ENCODE measurements at regions not wholly inside any gene's neighbourhood (a gene's known extent, or its start where the extent isn't known, plus 50 kb on each side); places are given as distances from the start of the nearest gene placed in this dataset.
"Not testable (repeated sequence)": the region's sequence is repeated elsewhere in the genome, so short reads cannot be mapped to it uniquely, and the experiment has no call there.

GRCh38 chr2:21194147-21194546, 70.4 kb downstream of the TDRD15 start:
- no peak for DNase-seq

DNA sequence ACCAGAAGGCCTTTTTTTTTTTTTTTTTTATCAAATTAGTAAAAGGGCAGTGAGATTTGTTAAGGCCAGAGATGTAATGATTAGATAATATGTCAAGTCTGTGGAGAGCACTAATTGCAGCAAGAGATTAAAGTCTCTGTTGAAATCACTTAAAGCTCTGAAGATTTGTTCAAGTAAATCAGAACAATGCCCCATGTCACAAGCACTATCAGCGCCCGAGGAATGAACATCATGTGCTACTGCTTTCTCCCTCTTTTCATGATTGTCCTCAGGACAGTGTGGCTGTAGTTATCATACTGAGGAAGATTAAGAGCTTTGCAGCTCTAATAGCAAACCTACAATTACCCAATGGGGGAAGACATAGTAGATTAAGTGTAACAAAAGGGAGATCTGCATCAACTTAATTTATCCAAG, 71.1 kb downstream of the TDRD15 start:
- DNase-seq: no peak

DNA sequence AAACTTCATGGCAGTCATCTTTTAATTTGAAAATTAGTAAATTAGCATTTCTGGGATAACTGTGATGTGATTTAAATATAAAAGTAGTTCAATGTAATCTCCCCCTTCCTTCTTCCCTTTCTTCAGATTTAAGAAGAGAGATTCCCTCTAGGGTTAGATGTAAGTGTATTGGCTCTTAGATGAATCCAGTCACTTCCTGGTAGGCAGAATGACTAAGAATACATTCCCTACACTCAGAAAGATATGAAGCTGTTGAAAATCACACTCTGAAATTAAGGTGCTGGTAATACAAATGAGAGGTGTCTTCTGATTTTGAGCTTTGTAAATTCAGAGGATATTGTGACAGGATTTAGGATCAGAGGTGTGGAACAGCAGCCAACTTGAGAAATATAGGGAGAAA, 71.6 kb downstream of the TDRD15 start:
- no peak for DNase-seq

DNA sequence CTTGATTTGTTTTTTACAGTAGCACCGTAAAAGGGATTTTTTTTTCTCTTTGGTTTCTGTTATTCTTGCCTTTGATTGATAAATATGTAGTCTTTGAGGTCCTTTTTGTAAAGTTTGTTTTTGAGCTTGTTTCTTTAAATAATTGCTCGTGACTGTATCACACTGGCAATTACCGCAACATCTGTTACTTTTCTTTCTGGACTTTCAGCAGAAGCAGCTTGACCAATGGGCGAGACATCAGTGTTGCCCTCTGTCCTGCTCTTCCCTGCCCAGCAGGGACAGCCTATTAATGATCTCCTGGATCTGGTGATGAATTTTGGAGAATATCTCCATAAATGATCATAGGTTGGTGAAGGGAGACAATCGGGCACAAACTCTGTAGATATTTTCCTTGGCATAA, 74.9 kb downstream of the TDRD15 start:
- DNase-seq: no peak

DNA sequence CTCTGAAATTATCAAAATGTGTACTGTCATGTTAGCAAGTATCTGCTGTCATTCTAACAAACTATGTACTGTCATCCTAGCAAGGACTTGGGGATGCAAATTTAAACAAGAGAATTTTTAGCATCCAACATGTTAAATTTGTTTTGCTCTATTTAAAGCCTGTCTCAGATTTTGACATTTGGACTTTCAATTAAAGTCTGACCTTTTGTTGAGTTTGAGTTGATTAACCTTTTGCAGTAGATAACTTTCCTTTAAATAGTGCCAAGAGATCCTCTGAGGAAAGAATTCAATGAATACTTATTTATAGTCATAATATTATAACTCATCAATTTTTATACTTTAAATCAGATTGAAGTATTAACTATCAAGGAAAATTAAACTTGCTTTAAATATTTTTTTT, 80.2 kb downstream of the TDRD15 start:
- no peak for DNase-seq

DNA sequence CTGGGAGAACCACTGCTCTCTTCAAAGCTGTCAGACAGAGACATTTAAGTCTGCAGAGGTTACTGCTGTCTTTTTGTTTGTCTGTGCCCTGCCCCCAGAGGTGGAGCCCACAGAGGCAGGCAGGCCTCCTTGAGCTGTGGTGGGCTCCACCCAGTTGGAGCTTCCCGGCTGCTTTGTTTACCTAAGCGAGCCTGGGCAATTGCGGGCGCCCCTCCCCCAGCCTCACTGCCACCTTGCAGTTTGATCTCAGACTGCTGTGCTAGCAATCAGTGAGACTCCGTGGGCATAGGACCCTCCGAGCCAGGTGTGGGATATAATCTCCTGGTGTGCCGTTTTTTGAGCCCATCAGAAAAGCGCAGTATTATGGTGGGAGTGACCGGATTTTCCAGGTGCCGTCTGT, 90.3 kb downstream of the TDRD15 start:
- not testable (repeated sequence) for DNase-seq

DNA sequence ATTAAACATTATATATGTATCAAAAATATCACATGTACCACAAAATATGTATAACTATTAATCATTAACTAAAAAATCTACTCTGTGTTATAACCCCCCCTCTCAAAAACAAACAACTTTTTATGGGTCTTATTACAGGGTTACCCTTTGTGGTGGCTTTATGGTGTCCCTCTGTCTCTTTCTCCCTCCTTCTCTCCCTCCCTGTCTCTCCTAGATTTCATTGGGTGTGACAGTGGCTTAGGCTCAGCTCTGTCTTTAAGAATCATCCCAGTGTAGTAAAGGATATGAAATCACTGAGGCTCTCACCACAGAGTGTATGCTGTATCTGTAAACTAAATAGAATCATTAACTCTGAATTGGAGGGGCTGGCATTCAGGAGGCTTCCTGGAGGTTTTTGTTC, 93.7 kb downstream of the TDRD15 start:
- no peak for DNase-seq

DNA sequence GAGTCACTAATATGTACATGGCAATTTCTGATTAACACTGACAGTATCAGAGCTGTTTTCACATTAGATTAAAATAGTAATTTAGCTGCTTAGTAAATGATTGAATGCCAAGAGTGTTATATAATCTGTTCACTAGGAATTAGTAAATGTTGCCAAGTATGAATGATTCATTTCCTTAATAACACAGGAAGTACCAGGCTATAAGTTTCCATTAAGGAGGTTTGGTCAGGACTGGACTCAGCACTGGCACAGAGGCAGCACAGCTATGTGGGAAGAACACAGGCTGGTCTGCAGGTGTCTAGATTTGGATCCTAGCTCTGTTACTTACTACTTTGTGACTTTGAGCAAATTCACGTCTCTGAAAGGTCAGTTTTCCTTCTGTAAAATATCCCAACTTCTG, 97.2 kb downstream of the TDRD15 start:
- DNase-seq: no peak

DNA sequence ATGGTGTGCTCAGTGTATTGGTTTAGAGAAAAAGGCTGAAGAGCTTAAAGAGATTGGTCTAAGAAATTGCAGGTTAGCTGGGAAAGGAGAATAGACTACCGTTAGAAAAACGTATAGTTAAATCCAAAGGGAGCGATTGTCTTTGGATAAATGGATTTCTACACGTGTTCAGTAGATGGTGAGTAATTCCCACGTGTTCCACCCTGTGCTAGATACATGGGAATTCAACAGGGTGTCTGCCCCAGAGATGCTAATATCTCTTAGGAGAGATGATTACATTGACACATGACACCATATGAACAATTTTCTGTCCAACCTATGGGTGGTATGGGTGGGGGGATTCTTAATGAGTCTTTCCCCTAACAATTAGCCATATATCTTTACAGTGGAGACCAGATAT, 99.8 kb downstream of the TDRD15 start:
- no peak for DNase-seq

DNA sequence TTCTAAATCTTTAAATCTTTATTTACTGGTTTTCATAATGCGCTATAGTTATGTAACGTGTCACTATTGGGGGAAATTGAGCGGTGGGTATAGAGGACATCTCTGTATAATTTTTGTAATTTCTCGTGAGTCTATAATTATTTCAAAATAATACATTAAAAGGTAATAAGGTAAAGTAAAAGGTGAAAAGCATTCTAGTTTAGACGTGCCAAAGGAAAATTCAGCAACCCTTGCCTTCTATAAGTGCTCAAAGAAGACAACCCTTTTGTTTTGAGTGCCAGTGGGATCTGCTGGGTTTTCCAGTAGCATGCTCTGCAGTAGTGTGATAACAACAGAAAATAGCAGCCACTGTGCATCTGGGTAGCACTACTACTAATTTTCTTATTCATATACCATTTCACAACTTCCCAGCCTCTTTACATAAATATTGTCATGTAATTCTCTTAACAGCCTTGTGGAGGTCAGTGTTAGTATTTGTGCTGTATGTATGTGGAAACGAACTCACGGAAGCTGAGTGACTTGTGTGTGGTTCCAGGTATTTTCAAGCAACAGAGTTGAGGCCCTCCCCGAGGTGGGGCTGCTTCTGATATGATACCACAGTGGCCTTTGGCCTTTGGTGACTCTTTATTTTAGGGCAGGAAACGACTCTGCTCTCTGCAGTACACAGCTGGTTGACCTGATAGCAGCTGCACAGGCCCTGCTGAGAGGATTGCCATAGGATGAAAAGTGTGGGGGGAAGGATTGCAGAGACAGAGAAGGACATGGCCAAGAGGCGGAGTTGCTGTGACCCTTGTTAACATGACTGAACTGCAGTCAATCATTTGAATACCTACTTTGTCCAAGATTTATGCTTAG, 104.5 kb downstream of the TDRD15 start:
- DNase-seq: no peak

- DNase-seq: no peak
Measured at GRCh38 chr2:21229302-21229701, 105.5 kb downstream of the TDRD15 start.

- DNase-seq: no peak
Measured at GRCh38 chr2:21230140-21230539, 106.4 kb downstream of the TDRD15 start.

DNA sequence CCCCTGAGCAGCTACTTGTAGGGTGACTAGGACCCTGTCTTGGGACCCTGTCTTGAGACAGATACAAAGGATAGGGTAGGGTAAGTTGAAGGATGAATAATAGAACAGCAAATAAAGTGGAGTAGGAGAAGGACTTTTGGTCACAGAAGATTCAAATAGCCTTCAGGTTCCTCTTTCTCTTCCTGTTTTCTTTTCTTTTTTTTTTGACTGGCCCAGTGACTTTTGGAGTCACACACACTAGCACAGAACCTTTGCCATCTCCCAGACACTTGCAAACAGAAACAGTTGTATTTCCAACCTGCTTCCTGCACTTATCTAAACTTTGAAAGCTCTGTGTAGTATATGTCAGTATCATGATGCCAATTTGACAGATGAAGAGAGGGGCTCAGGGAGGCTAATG, 108.2 kb downstream of the TDRD15 start:
- DNase-seq: peak; percentile 76

- peak; percentile 6 for DNase-seq
Measured at GRCh38 chr2:21233194-21233593, 109.4 kb downstream of the TDRD15 start.

GRCh38 chr2:21234001-21234400, 110.2 kb downstream of the TDRD15 start:
- DNase-seq: peak; percentile 5

DNA sequence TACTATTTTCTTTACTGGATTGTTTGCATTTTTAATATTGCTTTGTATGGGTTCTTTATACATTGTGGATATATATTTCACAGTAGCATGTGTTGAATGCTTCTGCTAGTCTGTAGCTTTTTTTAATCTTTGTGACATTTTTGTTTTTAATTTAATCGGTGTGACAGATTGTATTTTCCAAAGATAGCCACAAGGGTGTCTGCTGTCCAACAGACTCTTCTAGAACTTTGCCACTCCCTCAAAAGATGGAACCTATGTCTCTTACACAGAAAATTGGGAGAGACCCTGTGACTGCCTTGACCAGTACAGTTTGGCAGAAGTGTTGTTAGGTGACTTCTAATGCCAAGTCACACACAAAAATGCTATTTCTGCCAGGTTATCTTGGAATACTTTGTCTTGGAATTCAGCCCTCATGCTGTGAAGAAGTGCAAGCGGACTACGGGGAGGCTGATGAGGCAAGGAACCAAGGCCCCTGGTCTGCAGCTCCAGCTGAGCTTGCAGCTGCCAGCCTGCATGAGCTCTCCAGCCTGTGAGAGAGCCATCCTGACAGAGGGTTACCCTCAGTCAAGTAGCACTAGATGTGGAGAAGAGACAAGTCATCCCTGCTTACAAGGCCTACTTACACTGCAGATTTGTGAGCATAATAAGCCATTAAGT, 110.8 kb downstream of the TDRD15 start:
- DNase-seq: no peak

DNA sequence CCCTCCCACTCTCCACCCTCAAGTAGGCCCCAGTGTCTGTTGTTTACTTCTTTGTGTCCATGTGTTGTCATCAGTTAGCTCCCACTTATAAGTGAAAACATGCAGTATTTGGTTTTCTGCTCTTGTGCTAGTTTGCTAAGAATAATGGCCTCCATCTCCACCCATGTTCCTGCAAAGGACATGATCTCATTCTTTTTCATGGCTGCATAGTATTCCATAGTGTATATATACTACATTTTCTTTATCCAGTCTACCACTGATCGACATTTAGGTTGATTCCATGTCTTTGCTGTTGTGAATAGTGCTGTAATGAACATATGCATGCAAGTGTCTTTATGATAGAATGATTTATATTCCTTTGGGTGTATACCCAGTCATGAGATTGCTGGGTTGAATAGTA, 116.0 kb downstream of the TDRD15 start:
- DNase-seq: not testable (repeated sequence)

GRCh38 chr2:21244161-21244560, 120.4 kb downstream of the TDRD15 start:
- no peak for DNase-seq

GRCh38 chr2:21245565-21245964, 121.8 kb downstream of the TDRD15 start:
- no peak for DNase-seq

DNA sequence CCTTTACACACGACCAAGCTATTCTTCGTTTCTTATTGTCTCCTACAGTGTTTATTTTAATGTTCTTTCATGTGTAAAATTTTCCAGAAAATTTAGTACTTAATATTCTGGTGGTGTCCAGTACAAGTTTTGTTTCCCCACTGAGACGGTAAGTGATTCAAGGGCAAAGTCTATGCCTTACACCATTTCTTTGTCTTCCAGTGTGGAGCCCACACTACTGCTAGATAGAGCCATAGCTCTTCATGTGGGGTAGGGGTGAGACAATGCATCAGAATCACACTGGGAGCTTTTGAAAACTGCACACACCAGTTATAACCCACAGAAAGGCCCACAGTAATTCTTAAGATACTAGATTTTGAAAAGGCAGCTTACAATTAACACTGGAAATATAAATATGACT, 125.6 kb downstream of the TDRD15 start:
- DNase-seq: no peak

DNA sequence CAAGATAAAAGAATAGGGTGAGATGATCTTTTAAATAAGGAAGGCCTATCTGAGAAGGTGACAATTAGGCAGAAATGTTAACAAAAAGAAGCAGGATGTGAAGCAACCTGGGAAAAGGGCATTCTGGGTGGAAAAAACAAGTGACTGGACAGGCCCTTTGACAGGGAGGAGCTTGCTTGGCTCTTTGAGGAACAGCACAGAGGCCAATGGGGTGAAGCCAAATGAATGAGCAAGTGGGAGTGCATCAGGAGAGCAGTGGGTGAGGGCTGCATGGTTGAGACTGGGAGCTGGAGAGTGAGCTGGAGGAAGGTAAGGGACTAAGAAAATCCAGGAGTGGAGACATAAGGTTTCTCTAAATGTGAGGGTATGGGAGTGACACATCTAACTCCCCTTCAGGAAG, 126.9 kb downstream of the TDRD15 start:
- no peak for DNase-seq

GRCh38 chr2:21251216-21251980, 127.6 kb downstream of the TDRD15 start:
- DNase-seq: no peak

- no peak for DNase-seq
Measured at GRCh38 chr2:21253311-21254027, 129.7 kb downstream of the TDRD15 start.
